Right renal pelvis (tissue), 4 donors: ENCODE measurements at regions not wholly inside any gene's neighbourhood (a gene's known extent, or its start where the extent isn't known, plus 50 kb on each side); places are given as distances from the start of the nearest gene placed in this dataset.
"Not testable (repeated sequence)": the region's sequence is repeated elsewhere in the genome, so short reads cannot be mapped to it uniquely, and the experiment has no call there.

ENCODE experiments used
- DNase-seq, 4 donors: peaks; one replicate each; pipeline ENCODE4 v3.0.0-alpha.2; 2013; ENCODE audit warnings: low read depth in 4 of 4, low spot score in 3 of 4, missing footprints in 1 of 4

- no peak for DNase-seq
These were observed 324.0 kb downstream of the TDRD3 start for GRCh38 chr13:60721063-60721462.

GRCh38 chr13:60720590-60720989, 323.6 kb downstream of the TDRD3 start:
- no peak for DNase-seq

GRCh38 chr13:60716313-60716712, 319.3 kb downstream of the TDRD3 start:
- no peak for DNase-seq

- no peak for DNase-seq
These were observed 310.9 kb downstream of the TDRD3 start for GRCh38 chr13:60707878-60708277.

GRCh38 chr13:60701895-60702294, 304.9 kb downstream of the TDRD3 start:
- DNase-seq = no peak

- no peak for DNase-seq
These were observed 304.0 kb downstream of the TDRD3 start for GRCh38 chr13:60700994-60701393.

- no peak for DNase-seq
These were observed 302.6 kb downstream of the TDRD3 start for GRCh38 chr13:60699636-60700035.

- DNase-seq = no peak
These were observed 299.6 kb downstream of the TDRD3 start for GRCh38 chr13:60696602-60697001.

- no peak for DNase-seq
These were observed 294.2 kb downstream of the TDRD3 start for GRCh38 chr13:60691268-60691667.

GRCh38 chr13:60690604-60691003, 293.6 kb downstream of the TDRD3 start:
- DNase-seq = no peak

GRCh38 chr13:60689571-60689970, 292.6 kb downstream of the TDRD3 start:
- DNase-seq = no peak

GRCh38 chr13:60689076-60689475, 292.1 kb downstream of the TDRD3 start:
- DNase-seq = no peak

- DNase-seq = peak in 2 of 4 donors; percentile 16 to 20
These were observed 283.1 kb downstream of the TDRD3 start for GRCh38 chr13:60679928-60680694.

GRCh38 chr13:60679131-60679530, 282.1 kb downstream of the TDRD3 start:
- no peak for DNase-seq

- DNase-seq = no peak
These were observed 274.4 kb downstream of the TDRD3 start for GRCh38 chr13:60671386-60671785.

- DNase-seq = no peak
These were observed 266.8 kb downstream of the TDRD3 start for GRCh38 chr13:60663788-60664187.

GRCh38 chr13:60662595-60662994, 265.6 kb downstream of the TDRD3 start:
- DNase-seq = no peak

GRCh38 chr13:60661521-60661920, 264.5 kb downstream of the TDRD3 start:
- no peak for DNase-seq

- DNase-seq = not testable (repeated sequence)
These were observed 260.6 kb downstream of the TDRD3 start for GRCh38 chr13:60657586-60657985.

GRCh38 chr13:60655256-60655655, 258.2 kb downstream of the TDRD3 start:
- peak in 1 of 4 donors; percentile 26 for DNase-seq

GRCh38 chr13:60654415-60654814, 257.4 kb downstream of the TDRD3 start:
- peak in 3 of 4 donors; percentile 18 to 30 (median 24) for DNase-seq

GRCh38 chr13:60647547-60647946, 250.5 kb downstream of the TDRD3 start:
- no peak for DNase-seq

GRCh38 chr13:60646620-60647019, 249.6 kb downstream of the TDRD3 start:
- peak in 1 of 4 donors; percentile 18 for DNase-seq
